ENCODE measurements at regions not wholly inside any gene's neighbourhood (a gene's known extent, or its start where the extent isn't known, plus 50 kb on each side); places are given as distances from the start of the nearest gene placed in this dataset.
"Not testable (repeated sequence)": the region's sequence is repeated elsewhere in the genome, so short reads cannot be mapped to it uniquely, and the experiment has no call there.

DNA sequence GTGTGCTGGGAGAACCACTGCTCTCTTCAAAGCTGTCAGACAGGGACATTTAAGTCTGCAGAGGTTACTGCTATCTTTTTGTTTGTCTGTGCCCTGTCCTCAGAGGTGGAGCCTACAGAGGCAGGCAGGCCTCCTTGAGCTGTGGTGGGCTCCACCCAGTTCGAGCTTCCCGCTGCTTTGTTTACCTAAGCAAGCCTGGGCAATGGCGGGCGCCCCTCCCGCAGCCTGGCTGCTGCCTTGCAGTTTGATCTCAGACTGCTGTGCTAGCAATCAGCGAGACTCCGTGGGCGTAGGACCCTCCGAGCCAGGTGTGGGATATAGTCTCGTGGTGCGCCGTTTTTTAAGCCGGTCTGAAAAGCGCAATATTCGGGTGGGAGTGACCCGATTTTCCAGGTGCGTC lies 164.0 kb downstream of the HRH4 start:
- DNase-seq (ENCODE audit: low read depth in 2 of 3, low spot score in 2 of 3), result not testable (repeated sequence)

DNA sequence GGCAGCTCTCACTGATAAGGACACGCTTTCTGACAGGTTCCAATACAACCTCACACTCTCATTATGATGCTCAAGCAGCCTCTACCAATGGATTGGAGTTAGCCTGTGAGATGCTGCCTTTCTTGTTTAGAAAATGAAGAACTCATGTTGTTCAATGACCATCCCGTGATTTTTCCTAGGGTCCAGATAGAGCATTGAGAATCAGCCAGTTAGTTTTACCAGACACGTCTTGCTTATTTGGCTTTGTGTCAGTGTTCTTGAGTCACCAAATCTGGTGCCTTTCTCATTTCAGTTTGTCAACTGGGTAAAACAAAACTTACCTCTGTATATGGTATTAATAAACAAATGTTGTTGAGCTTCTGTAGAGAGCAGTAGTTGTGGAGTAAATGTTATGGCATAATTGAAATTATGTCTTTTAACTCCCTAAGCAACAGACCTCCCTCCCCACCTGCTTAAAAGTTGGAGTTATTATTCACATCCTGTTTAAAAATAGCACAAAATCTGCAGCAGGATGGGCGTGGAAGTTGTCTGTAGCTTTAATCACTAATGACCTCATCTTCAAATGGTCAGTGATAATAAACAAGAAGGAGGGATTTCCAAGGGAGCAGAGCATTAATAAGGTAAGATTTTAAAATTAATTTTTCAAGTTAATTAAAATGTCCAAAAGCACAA lies 167.3 kb downstream of the HRH4 start:
- DNase-seq (ENCODE audit: low read depth in 2 of 3, low spot score in 2 of 3), result no peak

DNA sequence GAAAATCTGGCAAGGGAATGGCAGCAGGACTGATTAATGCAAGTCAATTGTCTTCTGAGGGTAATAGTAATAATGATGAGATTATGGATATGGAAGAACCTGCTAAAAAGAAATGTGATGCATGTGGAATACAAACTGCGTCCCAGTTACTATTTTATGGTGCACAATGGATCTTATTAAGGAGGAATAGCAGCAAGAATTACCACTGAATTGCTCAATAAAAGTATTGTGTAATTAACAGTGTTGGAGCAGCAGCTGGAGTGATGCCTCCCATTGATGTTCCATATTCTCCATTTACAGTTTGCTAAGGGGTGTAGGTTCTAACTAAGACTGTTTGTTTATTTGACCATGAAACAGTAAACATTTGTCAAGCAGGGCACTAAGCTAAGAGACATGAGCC lies 167.9 kb downstream of the HRH4 start:
- DNase-seq (ENCODE audit: low read depth in 2 of 3, low spot score in 2 of 3), result no peak

DNA sequence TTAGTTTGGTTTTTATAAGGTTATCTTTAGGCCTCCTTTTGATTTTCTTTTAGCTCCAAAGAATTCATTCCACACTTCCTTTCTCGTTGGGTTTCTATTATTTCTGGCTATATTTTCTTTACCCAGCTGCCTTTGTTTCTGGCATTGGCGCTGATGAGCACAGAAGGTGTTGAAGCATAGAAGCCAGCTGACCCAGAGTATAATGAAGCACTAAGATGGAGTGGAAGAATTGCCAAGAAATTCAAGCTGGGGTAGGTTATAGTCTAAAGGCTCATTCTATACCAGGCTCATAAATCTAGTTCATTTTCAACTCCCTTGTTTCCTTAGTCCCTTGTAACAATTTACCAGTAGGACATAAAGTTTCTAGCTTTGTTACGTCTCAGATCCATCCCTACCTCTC lies 169.5 kb downstream of the HRH4 start:
- no peak for DNase-seq (ENCODE audit: low read depth in 2 of 3, low spot score in 2 of 3)

DNA sequence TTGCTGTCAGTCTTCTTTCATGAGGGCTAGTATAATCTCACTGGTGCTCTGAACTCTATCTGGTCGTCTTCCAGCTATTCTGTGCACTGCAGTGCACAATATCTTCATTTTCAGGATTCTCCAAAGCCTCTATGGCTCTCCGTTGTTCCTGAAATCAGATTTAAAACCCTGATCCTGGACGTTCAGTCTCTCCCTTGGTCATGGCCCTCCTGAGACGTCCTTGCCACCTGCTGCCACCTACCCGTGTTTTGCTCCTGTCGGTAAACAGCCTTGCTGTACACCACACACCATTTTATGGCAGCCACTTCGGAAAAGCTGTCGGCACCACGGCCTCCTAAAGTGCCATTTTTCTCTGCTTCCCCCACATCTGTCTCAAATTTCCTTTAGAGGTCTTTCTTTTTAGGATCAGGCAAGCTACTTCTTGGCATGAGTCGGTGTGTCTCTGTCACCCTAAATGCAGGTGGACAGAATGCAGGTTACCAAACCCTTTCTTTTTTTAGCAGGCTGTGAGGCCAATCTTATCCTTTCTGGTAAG lies 170.0 kb downstream of the HRH4 start:
- DNase-seq (ENCODE audit: low read depth in 2 of 3, low spot score in 2 of 3), result no peak

DNA sequence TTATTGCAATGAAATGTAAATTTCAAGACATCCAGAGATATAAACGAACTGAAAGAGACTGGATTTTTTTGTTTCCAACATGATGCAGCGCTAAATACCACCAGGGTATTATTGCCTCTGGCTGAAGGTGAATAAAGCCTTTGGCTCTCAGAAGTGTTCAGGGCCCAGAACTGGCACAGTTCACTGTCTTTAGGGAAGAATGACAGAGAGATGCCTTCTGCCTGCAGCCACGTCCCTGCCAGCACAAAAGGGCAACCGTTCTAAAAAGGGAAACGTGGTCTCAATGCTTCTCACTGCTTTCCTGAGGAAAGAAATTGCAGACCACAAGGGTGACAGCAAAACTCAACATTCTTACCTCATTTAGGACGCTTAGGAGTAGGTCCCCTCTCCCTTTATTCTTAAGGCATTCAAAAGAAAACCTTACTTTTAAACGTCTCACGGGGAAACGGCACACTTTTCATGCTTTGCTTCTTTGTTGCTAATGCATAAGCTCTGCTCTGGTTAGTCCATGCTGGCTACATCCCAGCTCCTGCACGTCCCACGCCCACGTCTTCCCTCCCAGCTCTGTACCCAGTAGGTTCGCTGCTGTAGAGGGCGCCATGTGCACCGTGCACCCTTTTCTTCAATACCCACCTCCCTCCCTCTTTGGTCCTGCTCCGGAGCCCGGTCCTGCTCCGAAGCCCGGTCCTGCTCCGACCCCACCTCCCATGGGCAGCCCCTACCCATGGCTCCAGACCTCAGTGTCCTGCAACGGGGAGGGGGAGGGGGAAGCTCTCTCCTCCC lies 171.0 kb downstream of the HRH4 start:
- no peak for DNase-seq (ENCODE audit: low read depth in 2 of 3, low spot score in 2 of 3)

DNA sequence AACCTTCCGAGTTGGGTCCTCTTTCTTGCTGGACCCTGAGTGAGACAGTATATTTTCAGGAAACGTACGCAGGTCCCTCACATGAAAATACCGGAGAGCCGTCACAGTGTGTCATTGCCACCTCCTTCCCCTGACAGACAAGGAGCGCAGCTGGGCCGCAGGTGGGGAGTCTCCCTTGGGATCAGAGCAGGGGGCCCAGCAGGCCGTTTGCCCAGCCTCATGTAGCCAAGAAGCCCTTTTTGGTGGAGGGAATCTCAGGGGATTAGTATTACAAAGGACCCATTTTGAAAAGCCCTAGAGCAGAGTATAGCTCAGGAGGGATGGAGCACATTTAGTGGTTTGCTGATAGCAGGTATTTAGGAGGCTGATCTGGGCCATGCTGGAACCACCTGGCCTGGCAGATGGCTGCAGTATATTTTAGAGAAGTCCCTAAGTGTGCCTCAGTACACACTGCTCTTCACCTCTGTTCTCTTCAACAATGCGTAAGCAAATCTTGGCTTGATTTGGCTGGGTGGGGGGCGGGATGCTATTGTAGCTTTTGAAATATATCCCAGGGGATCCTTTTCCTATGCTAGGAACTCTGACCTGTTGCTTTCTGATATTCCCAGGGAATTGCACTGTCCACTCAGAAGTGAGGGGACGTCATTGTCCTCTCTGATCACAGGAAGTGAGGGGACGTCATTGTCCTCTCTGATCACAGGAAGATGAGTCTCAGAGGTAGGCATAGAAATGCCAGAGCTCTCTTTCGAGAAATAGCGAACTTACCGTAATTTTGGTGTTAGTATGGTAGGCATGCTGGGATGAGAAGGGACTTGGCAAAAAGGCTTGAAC lies 171.9 kb downstream of the HRH4 start:
- DNase-seq (ENCODE audit: low read depth in 2 of 3, low spot score in 2 of 3), result no peak

DNA sequence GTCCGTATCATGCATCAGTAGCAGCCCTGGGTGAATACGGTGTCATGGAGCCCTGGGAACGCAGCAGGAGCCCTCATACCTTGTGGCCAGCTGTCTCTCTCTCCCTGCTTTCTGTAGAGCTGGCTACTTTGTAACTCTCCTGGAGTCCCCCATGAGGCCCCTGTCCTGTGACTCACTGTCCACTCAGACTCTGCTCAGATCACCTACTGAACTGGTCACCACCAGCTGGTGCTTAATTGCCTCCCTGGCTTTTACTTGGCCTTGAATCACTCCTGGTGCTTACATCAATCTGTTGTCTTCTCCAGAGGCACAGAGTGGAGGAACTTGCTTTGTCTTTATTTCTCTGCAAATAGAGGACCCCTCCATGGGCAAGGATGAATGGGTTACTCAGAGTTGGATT lies 172.7 kb downstream of the HRH4 start:
- DNase-seq (ENCODE audit: low read depth in 2 of 3, low spot score in 2 of 3), result no peak

DNA sequence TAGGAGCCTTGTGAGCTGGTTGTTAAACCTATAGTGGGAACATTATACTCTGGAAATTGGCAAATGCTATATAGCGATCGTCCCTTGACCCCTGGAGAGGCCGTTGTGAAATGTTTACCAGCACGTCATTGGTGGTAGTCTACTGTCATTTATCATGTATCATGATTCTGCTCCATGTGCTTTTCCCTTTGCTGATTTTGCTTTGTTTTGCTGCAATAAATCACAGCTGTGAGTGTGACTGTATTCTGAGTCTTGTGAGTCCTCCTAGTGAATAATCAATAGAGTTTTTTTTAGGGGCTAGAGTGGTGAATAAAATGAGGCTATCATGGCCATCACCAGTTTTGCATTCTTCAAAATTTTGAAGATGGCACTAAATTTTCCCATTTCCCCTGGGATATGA lies 189.1 kb downstream of the HRH4 start:
- no peak for DNase-seq (ENCODE audit: low read depth in 2 of 3, low spot score in 2 of 3)

DNA sequence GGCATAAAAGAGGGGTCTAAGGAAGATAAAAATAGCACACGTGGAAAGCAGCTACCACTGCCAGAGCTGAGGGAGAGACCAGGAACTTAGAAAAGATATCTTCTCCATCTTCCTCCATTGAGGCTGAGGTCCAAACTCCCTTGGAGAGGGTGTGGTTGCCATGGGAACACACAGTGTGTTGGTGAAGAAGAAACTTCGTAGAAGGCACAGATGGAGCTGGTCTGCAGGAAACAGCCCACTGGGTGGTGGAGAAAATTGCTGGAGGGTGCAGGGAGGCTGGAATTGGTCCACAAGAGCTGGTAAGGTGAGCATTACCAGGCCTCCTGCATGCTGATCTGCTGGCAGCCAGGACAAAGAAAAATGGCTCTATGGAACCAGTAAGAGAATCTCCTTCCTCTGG lies 191.0 kb downstream of the HRH4 start:
- no peak for DNase-seq (ENCODE audit: low read depth in 2 of 3, low spot score in 2 of 3)

DNA sequence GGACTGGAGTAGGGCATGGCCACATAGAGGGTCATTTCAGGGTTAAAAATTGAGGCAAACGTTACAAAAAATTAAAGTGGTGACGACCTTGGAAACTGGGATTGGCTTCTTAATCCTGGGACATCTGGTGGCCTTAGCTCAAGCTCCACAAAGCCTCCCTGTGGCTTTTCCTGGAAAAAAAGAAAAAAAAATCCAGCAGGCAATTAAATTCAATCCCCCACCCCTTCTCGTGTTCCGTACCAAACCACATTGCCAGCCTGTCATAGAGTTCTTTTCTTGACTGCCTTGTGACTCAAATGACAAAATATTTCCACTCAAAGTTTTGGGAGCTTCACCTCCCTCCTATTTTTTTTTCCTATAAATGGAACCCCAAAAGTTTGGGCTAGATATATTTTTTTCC lies 195.6 kb downstream of the HRH4 start:
- no peak for DNase-seq (ENCODE audit: low read depth in 2 of 3, low spot score in 2 of 3)

DNA sequence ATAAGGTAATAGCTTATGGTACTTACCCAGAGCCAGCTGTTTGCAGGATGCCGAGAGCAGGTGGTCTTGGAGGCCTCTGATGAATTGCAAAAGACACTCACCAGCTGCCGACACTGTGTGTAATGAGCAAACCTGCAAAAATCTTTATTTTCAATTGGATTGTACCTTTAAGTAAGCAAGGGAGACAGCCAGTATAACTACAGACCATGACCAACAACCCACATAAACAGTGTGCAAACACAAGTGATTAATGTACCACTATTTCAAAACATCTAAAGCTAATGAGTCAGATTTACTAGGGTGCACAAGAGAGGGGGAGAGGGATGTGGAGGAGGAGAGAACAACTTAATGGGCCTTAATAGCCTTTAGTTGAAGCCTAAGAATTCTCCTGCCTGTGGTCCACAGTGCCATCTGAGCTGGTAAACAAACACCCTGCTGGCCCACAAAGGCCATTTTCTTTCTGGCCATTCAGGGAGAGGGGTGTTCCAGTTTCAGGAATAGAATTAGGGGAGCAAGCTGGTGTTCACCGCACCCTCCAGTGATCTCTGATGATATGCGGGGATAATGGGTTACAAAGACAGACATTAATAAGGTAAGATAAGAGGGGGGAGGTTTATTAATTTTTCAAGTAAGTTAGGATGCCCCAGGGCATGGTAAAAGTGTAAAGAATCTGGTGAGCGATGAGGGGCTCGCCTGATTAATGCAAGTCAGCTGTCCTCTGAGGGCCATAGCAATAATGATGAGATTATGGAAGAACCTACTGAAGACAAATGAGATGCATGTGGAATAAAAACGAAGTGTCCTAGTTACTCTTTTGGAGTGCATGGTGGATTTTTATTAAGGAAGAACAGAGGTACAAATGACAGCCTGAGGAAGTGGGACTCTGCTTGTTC lies 196.4 kb downstream of the HRH4 start:
- no peak for DNase-seq (ENCODE audit: low read depth in 2 of 3, low spot score in 2 of 3)

DNA sequence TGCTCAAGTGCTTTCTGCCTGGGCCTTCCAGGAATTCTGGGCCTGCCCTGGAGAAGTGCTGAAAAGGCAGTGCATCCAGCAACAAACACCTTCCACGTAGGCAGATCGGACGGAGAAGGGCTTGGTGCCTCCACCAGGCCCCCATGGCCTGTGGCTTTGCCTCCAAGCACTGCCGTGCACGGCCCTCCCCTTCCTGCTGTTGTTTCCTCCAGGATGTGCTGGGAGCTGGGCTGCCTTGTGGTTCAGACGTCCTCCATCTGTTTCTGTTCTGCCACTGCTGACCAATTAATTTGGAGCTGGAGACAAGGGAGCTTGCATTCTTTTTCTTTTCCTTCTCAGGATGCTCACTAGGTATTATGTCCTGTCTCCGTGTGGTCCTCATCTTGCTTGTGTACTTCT lies 197.0 kb downstream of the HRH4 start:
- no peak for DNase-seq (ENCODE audit: low read depth in 2 of 3, low spot score in 2 of 3)

DNA sequence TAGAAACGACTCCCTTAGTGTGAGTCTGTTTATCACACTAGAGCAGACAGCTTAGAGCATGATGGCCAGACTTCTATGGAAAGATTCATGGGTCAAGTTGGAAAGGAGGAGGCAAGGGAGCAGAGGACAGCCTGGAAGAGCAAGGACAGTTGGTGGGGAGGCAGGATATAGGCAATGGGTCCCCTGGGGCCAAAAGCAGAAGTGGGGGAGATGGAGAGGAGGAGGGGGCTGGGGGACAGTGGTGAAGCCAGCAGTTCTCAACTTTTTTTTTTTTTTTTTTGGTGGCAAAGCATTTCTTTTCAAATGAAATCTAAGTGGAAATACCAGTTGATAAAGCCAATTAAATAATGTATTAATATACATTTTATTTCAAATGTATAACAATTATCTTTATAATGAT lies 197.9 kb downstream of the HRH4 start:
- no peak for DNase-seq (ENCODE audit: low read depth in 2 of 3, low spot score in 2 of 3)

DNA sequence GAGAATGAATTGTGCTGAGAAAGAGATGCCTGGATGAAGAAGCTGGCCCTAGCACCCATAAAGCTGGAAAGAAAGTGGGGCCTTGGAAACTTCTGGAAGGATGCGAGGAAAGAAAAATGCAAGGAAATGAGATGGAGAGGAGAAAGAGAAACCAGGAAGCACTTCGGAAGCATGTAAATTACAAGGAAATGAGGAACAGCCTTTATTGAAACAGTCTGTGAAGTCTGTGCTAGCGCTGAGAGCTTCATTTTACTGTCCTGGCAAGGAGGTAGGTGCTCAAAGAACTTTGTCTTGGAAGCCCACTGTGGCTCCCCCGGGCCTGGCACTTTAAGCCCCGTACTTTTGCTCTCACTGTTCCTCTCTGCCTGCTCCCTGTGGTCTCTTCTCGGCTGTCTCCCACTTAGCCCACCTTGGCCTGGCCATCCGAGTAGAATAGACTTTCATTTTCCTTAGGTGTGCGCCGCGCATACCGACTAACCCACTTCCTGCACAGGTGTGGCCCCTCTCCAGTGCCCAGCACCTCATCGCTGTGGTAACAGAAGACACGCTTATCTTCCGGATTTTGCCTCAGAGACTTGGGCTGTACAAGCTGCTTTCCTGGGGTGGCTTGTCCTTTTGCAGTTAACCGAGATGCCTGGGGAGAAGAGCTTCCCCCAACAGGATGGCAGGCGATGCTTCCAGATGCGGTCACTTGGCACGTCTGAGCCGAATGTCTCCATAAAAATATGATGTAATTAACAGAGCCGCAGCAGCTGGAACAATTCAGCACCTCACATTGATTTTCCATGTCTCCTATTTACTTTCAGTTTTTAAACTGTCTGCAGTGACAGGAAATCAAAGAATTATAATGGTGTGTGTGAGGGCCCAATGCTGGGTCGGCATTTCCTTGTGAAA lies 199.6 kb downstream of the HRH4 start:
- peak in 1 of 3 experiments; percentile 2 for DNase-seq (ENCODE audit: low read depth in 2 of 3, low spot score in 2 of 3)

DNA sequence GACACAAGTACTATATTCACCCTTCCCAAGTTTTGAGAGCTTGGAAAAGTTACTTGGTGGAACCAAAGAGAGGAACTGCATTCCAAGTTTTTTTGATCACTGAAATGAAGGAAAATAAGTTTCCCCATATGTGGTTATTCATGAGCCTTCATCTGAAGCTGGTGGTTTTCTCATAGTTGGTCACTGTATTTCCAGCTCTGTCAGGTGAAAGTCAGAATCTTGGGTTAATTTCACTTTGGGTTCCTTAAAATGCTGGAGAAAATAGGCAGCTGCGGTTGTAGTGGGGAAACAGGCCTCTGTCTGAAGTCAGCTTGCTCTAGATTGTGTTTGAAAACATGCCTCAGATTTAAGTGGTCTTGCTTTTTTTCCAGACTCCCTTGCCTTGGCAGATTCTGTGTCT lies 200.5 kb downstream of the HRH4 start:
- no peak for DNase-seq (ENCODE audit: low read depth in 2 of 3, low spot score in 2 of 3)

DNA sequence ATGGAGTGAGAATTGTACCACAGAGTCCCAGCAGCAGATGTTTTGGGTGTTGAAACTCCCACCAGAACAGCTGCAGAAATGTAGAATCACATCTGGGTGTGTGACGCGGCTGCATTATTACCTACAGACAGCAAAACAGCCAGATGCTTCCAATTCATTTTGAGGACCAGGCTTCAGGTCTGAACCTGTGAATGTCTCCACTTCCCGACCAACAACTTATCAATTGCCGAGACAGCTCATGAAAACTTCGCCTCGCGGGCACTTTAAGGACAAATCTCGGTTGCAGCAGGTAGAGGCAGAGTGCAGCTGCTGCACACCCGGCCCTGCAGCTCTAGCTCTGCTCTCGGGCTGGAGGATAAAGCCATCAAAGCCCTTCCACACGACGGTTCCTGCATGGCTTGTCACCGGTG lies 202.0 kb downstream of the HRH4 start:
- DNase-seq (ENCODE audit: low read depth in 2 of 3, low spot score in 2 of 3), result no peak

DNA sequence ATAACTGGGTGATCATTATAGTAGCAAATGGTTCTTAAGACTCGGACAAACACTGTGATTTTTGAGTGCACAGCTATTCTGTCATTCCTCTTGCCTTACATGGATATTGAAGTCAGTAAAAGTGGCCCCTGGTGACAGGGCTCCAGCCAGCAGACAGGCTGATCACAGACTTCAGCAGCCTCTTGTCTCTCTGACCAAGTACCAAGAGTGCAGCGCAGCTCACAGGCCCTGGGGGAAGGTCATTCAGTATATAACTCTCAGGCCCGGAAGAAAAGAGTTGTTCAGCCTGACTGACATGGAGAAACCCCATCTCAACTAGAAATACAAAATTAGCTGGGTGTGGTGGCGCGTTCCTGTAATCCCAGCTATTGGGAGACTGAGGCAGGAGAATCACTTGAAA lies 202.6 kb downstream of the HRH4 start:
- DNase-seq (ENCODE audit: low read depth in 2 of 3, low spot score in 2 of 3), result no peak

DNA sequence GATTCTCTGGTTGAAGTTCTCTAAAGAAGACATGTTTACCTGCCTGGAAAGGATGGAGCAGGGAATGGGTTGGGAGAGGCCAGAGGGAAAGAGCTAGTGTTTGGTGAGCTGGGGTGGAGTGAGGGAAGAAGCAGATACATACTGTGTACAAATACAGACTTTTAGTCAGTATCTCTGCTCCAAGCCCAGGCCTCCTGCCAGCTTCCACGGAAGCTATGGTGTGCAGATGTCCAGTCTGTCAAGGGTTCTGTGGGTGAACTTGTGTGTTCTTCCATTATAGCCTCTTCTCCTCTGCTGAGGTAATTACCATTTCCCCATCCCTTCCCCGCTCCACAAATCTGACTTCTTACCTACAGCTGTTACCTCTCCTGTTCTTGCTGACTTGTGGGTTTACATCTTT lies 208.6 kb downstream of the HRH4 start:
- no peak for DNase-seq (ENCODE audit: low read depth in 2 of 3, low spot score in 2 of 3)

DNA sequence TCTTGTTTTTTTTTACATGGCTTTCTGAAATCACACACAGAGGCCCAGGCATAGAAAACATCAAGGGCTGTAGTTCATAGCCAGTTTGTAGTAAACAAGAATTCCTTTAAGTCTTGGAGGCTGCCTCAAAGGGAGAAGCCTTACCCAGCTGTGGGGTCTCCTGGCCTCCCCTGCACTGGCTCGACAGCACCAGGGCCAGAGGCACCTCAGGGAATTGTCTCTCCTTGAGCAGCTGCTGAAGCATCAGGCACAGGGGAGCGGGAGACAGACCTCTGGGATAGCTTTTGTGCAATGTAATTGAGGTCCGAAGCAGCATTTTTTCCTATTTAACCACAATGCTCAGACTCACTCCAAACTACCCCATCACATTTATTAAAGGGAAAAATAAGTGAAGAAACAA lies 209.1 kb downstream of the HRH4 start:
- DNase-seq (ENCODE audit: low read depth in 2 of 3, low spot score in 2 of 3), result no peak

Data from activated CD8-positive, alpha-beta memory T cell treated with anti-CD3 and anti-CD28 coated beads for 48 hours (primary cell).